Mesendoderm (in vitro differentiated cells): ENCODE measurements at regions not wholly inside any gene's neighbourhood (a gene's known extent, or its start where the extent isn't known, plus 50 kb on each side); places are given as distances from the start of the nearest gene placed in this dataset.

Source experiments
- DNase-seq: peaks from one replicate; pipeline ENCODE4 v3.0.0; 2013
- H2AK5ac ChIP-seq: 2 replicates; pipeline ENCODE4 v1.6.1; 2013; ENCODE audit warnings: low read length, inconsistent platforms
- H2BK120ac ChIP-seq: 2 replicates; pipeline ENCODE4 v1.6.1; 2013; ENCODE audit warnings: low read depth, mild to moderate bottlenecking, low read length, moderate library complexity, mixed read lengths
- H2BK15ac ChIP-seq: replicated peaks from 2 replicates; pipeline ENCODE4 v1.6.1; 2013; ENCODE audit warnings: low read depth, mild to moderate bottlenecking, moderate library complexity
- H2BK5ac ChIP-seq: 2 replicates; pipeline ENCODE4 v1.6.1; 2013; ENCODE audit warnings: low read length, inconsistent platforms
- H3K18ac ChIP-seq: 2 replicates; pipeline ENCODE4 v1.6.1; 2013; ENCODE audit warnings: mild to moderate bottlenecking, low read length, mixed read lengths
- H3K23ac ChIP-seq: one replicate; pipeline ENCODE4 v1.6.1; 2013; ENCODE audit warnings: low read length
- H3K27ac ChIP-seq: 2 replicates; pipeline ENCODE4 v1.5.1; 2013; ENCODE audit warnings: low read depth, mild to moderate bottlenecking, inconsistent platforms, low read length, moderate library complexity
- H3K27me3 ChIP-seq: 2 replicates; pipeline ENCODE4 v1.6.1; 2013; ENCODE audit warnings: low read length, control low read depth, mild to moderate bottlenecking, inconsistent platforms; ENCODE audit not compliant: insufficient read depth, poor library complexity
- H3K36me3 ChIP-seq: 2 replicates; pipeline ENCODE4 v1.6.1; 2013; ENCODE audit warnings: low read length, inconsistent platforms; ENCODE audit not compliant: control insufficient read depth, insufficient read depth
- H3K4ac ChIP-seq: one replicate; pipeline ENCODE4 v1.6.1; 2013; ENCODE audit warnings: low read depth, mild to moderate bottlenecking, low read length, moderate library complexity
- H3K4me1 ChIP-seq: 2 replicates; pipeline ENCODE4 v1.6.1; 2013; ENCODE audit warnings: low read depth, low read length, inconsistent platforms; ENCODE audit not compliant: control insufficient read depth
- H3K4me2 ChIP-seq: 2 replicates; pipeline ENCODE4 v1.6.1; 2013; ENCODE audit warnings: low read length
- H3K4me3 ChIP-seq: 2 replicates; pipeline ENCODE4 v1.5.1; 2013; ENCODE audit warnings: mild to moderate bottlenecking, low read length
- H3K56ac ChIP-seq: one replicate; pipeline ENCODE4 v1.6.1; 2013; ENCODE audit warnings: low read length
- H3K79me1 ChIP-seq: 2 replicates; pipeline ENCODE4 v1.6.1; 2013; ENCODE audit warnings: low read length, inconsistent platforms
- H3K79me2 ChIP-seq: 2 replicates; pipeline ENCODE4 v1.6.1; 2013; ENCODE audit warnings: mild to moderate bottlenecking, low read length; ENCODE audit not compliant: control insufficient read depth, insufficient read depth
- H3K9ac ChIP-seq: 2 replicates; pipeline ENCODE4 v1.6.1; 2013; ENCODE audit warnings: low read length, inconsistent platforms
- H4K5ac ChIP-seq: one replicate; pipeline ENCODE4 v1.6.1; 2013; ENCODE audit warnings: low read length
- H4K8ac ChIP-seq: one replicate; pipeline ENCODE4 v1.6.1; 2013; ENCODE audit warnings: low read depth, mild to moderate bottlenecking, control low read depth, low read length, moderate library complexity
- WGBS: extraction: QIAGEN DNeasy Blood & Tissue Kit; methylation state at CpG from one replicate; pipeline ENCODE4 v1.1.7; 2013; ENCODE audit warnings: low lambda C conversion rate, missing lambda C conversion rate; ENCODE audit not compliant: insufficient coverage; ENCODE audit errors: extremely low coverage; 5-methylcytosine and 5-hydroxymethylcytosine counted together

DNA sequence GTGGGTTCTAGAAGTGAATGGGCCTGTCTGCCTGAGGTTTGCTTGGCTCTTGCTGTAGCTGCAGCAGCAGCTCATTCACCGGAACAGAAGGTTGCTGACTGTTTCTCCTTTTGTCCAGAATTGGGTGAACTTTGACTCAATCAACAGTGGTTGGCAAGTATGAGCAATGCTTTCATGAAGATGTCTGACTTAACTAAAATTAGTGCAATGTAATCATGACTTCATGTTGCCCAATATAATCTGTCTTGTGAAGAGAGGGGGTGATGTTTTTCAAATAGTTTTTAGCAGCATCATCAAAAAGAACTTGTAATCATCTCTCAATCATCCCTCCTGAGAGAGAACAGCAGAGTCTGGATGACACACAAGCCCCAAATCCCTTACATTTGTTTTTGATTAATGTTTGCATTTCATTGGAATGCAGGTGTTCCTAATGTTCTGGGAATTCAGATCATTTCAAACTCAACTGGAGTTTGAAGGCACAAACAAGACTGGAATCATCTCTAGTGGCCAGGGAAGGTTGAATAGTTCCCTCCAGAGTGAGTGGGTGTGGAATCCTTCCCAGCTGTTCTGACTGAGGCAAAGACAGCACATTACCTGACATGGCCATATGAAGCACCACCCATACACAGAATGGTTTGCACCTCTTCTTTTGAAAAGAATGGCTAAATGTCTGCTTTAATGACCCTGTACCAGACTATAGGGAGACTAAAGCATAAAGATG, 82.9 kb downstream of the HLX start:
- H3K9ac ChIP-seq: no peak overlapping the region
- H3K4ac ChIP-seq: no peak overlapping the region
- no peak overlapping the region for H3K27ac ChIP-seq
- no peak overlapping the region for H3K56ac ChIP-seq
- no peak overlapping the region for H2BK5ac ChIP-seq
- H3K4me1 ChIP-seq: no peaks in the 10 kb centered on the region
- no peak overlapping the region for H3K4me2 ChIP-seq
- no peak overlapping the region for H2BK120ac ChIP-seq
- no peaks in the 10 kb centered on the region for H3K79me2 ChIP-seq
- WGBS: no CpG with 5 or more reads among the region's 1 CpG
- H3K27me3 ChIP-seq: no peaks in the 10 kb centered on the region
- no peak overlapping the region for H3K18ac ChIP-seq
- H2AK5ac ChIP-seq: no peak overlapping the region
- H3K79me1 ChIP-seq: no peaks in the 10 kb centered on the region
- H2BK15ac ChIP-seq: no peak overlapping the region
- no peak overlapping the region for H3K4me3 ChIP-seq
- no peak overlapping the region for H3K23ac ChIP-seq
- no peak overlapping the region for H4K8ac ChIP-seq
- H3K36me3 ChIP-seq: no peaks in the 10 kb centered on the region
- DNase-seq: no peak
- no peak overlapping the region for H4K5ac ChIP-seq

- no peak overlapping the region for H2BK120ac ChIP-seq
- no peak overlapping the region for H3K56ac ChIP-seq
- no peak overlapping the region for H4K8ac ChIP-seq
- H2BK5ac ChIP-seq: no peak overlapping the region
- no peak overlapping the region for H3K4ac ChIP-seq
- no peak overlapping the region for H3K18ac ChIP-seq
- no peak overlapping the region for H3K27ac ChIP-seq
- peak; percentile 15 for DNase-seq
- H3K4me1 ChIP-seq: no peaks in the 10 kb centered on the region
- no peak overlapping the region for H3K23ac ChIP-seq
- no peaks in the 10 kb centered on the region for H3K79me2 ChIP-seq
- no peak overlapping the region for H2AK5ac ChIP-seq
- no peak overlapping the region for H3K4me3 ChIP-seq
- no peaks in the 10 kb centered on the region for H3K27me3 ChIP-seq
- H3K79me1 ChIP-seq: no peaks in the 10 kb centered on the region
- no peak overlapping the region for H2BK15ac ChIP-seq
- H3K4me2 ChIP-seq: no peak overlapping the region
- H3K36me3 ChIP-seq: no peaks in the 10 kb centered on the region
- whole genome bisulfite sequencing: no CpG with 5 or more reads among the region's 3 CpGs
- H3K9ac ChIP-seq: no peak overlapping the region
- no peak overlapping the region for H4K5ac ChIP-seq
Observed at GRCh38 chr1:220966041-220966440, 86.8 kb downstream of the HLX start.

- H3K27ac ChIP-seq: no peak overlapping the region
Observed at GRCh38 chr1:220966473-220966872, 87.2 kb downstream of the HLX start.

DNA sequence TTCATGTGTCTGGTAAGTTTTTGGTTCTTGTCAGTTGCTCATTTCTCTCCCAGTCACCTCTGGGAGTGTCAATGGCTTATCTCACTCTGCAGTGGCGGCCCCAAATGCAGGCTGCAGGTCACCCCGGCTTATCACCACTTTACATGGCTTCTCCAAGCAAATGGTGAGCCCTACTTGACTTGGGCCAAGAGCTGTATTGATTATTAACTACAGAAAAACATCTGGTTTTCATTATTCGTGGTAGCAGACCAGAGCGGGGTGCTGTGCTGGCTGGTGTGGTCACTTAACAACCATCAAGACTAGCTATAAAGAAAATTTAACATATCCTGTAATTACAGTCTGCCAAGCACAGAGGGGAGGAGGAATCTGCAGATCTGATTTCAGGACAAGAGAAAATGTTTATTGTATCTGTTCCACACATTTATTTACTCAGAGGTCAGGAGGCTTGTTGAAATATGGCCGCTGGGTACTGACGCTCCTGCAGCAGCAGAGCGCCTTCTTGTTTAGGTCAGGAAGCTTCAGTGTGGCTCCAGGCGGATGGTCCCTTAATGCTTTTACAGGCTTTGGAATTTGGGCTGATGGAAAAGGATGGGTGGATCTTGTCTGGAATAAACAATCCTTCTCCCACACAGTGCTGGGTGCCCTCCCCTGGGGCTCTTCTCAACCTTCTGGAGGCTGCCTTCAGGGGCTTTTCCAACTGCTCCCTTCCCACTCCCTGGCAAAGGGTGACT, 87.8 kb downstream of the HLX start:
- H4K8ac ChIP-seq: no peak overlapping the region
- no peak overlapping the region for H3K56ac ChIP-seq
- no peak overlapping the region for H4K5ac ChIP-seq
- H3K79me1 ChIP-seq: no peaks in the 10 kb centered on the region
- DNase-seq: peak; percentile 75
- WGBS: no CpG with 5 or more reads among the region's 8 CpGs
- no peak overlapping the region for H2AK5ac ChIP-seq
- no peak overlapping the region for H3K18ac ChIP-seq
- H2BK120ac ChIP-seq: no peak overlapping the region
- no peak overlapping the region for H3K4me2 ChIP-seq
- H3K4me1 ChIP-seq: no peaks in the 10 kb centered on the region
- no peak overlapping the region for H3K9ac ChIP-seq
- H2BK15ac ChIP-seq: no peak overlapping the region
- no peak overlapping the region for H3K4ac ChIP-seq
- no peaks in the 10 kb centered on the region for H3K79me2 ChIP-seq
- H3K27ac ChIP-seq: no peak overlapping the region
- H3K27me3 ChIP-seq: no peaks in the 10 kb centered on the region
- H3K36me3 ChIP-seq: no peaks in the 10 kb centered on the region
- H3K23ac ChIP-seq: no peak overlapping the region
- no peak overlapping the region for H2BK5ac ChIP-seq
- H3K4me3 ChIP-seq: no peak overlapping the region

More at GRCh38 chr1:220966473-220966872, 87.2 kb downstream of the HLX start:
- no peaks in the 10 kb centered on the region for H3K36me3 ChIP-seq
- no peak overlapping the region for H4K5ac ChIP-seq
- H3K4me1 ChIP-seq: no peaks in the 10 kb centered on the region
- no peaks in the 10 kb centered on the region for H3K79me1 ChIP-seq
- H2BK120ac ChIP-seq: no peak overlapping the region
- no peak overlapping the region for H3K9ac ChIP-seq
- H3K56ac ChIP-seq: no peak overlapping the region
- H4K8ac ChIP-seq: no peak overlapping the region
- no peak for DNase-seq
- no peak overlapping the region for H2AK5ac ChIP-seq
- no peak overlapping the region for H3K18ac ChIP-seq
- no peak overlapping the region for H2BK5ac ChIP-seq
- H3K23ac ChIP-seq: no peak overlapping the region
- no peak overlapping the region for H3K4me2 ChIP-seq
- no peaks in the 10 kb centered on the region for H3K27me3 ChIP-seq
- no peak overlapping the region for H3K4ac ChIP-seq
- H3K4me3 ChIP-seq: no peak overlapping the region
- H2BK15ac ChIP-seq: no peak overlapping the region
- no peaks in the 10 kb centered on the region for H3K79me2 ChIP-seq

DNA sequence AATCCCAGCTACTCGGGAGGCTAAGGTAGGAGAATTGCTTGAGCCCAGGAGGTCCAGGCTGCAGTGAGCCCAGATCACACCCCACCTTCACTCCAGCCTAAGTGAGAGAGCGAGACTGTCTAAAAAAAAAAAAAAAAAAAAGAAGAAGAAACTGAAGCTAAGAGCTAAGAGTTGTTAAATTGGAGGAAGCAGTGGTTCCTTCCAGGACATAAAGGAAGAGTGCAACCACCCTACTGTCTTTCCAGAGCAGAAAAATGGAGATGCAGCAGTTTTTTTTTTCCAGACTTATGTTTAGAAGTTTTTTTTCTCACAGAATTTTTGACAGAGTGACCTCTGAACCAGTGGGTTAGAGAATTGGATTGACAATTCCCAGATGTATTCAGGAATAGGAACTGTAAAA, 88.7 kb downstream of the HLX start:
- no peak overlapping the region for H3K9ac ChIP-seq
- no peaks in the 10 kb centered on the region for H3K79me1 ChIP-seq
- no peak overlapping the region for H3K27ac ChIP-seq
- no peak overlapping the region for H2BK15ac ChIP-seq
- no peak overlapping the region for H3K4ac ChIP-seq
- no CpG with 5 or more reads among the region's 2 CpGs for WGBS
- no peak overlapping the region for H3K56ac ChIP-seq
- H3K18ac ChIP-seq: no peak overlapping the region
- no peaks in the 10 kb centered on the region for H3K4me1 ChIP-seq
- no peak overlapping the region for H3K4me3 ChIP-seq
- H3K36me3 ChIP-seq: no peaks in the 10 kb centered on the region
- no peak overlapping the region for H4K5ac ChIP-seq
- no peak overlapping the region for H2AK5ac ChIP-seq
- no peaks in the 10 kb centered on the region for H3K27me3 ChIP-seq
- no peaks in the 10 kb centered on the region for H3K79me2 ChIP-seq
- H2BK5ac ChIP-seq: no peak overlapping the region
- no peak for DNase-seq
- H2BK120ac ChIP-seq: no peak overlapping the region
- H3K4me2 ChIP-seq: no peak overlapping the region
- no peak overlapping the region for H4K8ac ChIP-seq
- no peak overlapping the region for H3K23ac ChIP-seq
